OCI-LY1 (cell line): ENCODE measurements at regions not wholly inside any gene's neighbourhood (a gene's known extent, or its start where the extent isn't known, plus 50 kb on each side); places are given as distances from the start of the nearest gene placed in this dataset.

ENCODE experiments used
- CTCF ChIP-seq: fragments of 200-600 bp; sonication (generic), shearing (Covaris generic); IDR thresholded peaks from 2 replicates; pipeline ENCODE4 v1.5.1; 2017; ENCODE audit warnings: mild to moderate bottlenecking, antibody characterized with exemption, low read length, moderate library complexity, mixed read lengths
- EZH2 ChIP-seq: fragments of 200-600 bp; sonication (generic), shearing (Covaris generic); IDR thresholded peaks from 2 replicates; pipeline ENCODE4 v1.8.0; 2017; ENCODE audit warnings: borderline replicate concordance, mixed run types, mild to moderate bottlenecking, antibody characterized with exemption, low read length, moderate library complexity, mixed read lengths

- TF ChIP-seq CTCF (no peak), EZH2 (no peak)
These were observed 1008.8 kb upstream of the DIAPH2 start for GRCh38 chrX:95675794-95676193.
